ENCODE measurements at regions not wholly inside any gene's neighbourhood (a gene's known extent, or its start where the extent isn't known, plus 50 kb on each side); places are given as distances from the start of the nearest gene placed in this dataset.
A peak's percentile ranks its signal among the peaks of the same experiment; 100 is the strongest.

- no peak for DNase-seq
Measured at GRCh38 chr12:87930033-87930432, 99.2 kb downstream of the C12orf50 start.

GRCh38 chr12:87929346-87929745 is 99.9 kb downstream of the C12orf50 start:
- DNase-seq, result no peak

- no peak for DNase-seq
Measured at GRCh38 chr12:87928031-87928430, 101.2 kb downstream of the C12orf50 start.

GRCh38 chr12:87925021-87925420 is 104.2 kb downstream of the C12orf50 start:
- no peak for DNase-seq

- no peak for DNase-seq
Measured at GRCh38 chr12:87924149-87924548, 105.1 kb downstream of the C12orf50 start.

GRCh38 chr12:87923361-87923760 is 105.8 kb downstream of the C12orf50 start:
- no peak for DNase-seq

- DNase-seq, result peak; percentile 8
Measured at GRCh38 chr12:87922736-87923135, 106.5 kb downstream of the C12orf50 start.

- no peak for DNase-seq
Measured at GRCh38 chr12:87921621-87922020, 107.6 kb downstream of the C12orf50 start.

GRCh38 chr12:87920139-87920538 is 109.1 kb downstream of the C12orf50 start:
- no peak for DNase-seq

GRCh38 chr12:87901457-87901856 is 127.7 kb downstream of the C12orf50 start:
- DNase-seq, result no peak

- no peak for DNase-seq
Measured at GRCh38 chr12:87897662-87898061, 131.5 kb downstream of the C12orf50 start.

- no peak for DNase-seq
Measured at GRCh38 chr12:87883806-87884205, 145.4 kb downstream of the C12orf50 start.

GRCh38 chr12:87879141-87879540 is 150.1 kb downstream of the C12orf50 start:
- DNase-seq, result no peak

GRCh38 chr12:87870493-87871460 is 158.4 kb downstream of the C12orf50 start:
- no peak for DNase-seq

- no peak for DNase-seq
Measured at GRCh38 chr12:87870061-87870460, 159.1 kb downstream of the C12orf50 start.

GRCh38 chr12:87866578-87867292 is 162.5 kb downstream of the C12orf50 start:
- no peak for DNase-seq

GRCh38 chr12:87861791-87862190 is 167.4 kb downstream of the C12orf50 start:
- DNase-seq, result peak; percentile 39

- DNase-seq, result no peak
Measured at GRCh38 chr12:87853448-87854003, 175.7 kb downstream of the C12orf50 start.

GRCh38 chr12:87849074-87849473 is 180.1 kb downstream of the C12orf50 start:
- DNase-seq, result no peak

GRCh38 chr12:87848248-87848868 is 180.8 kb downstream of the C12orf50 start:
- peak; percentile 85 for DNase-seq

GRCh38 chr12:87847147-87847546 is 182.1 kb downstream of the C12orf50 start:
- DNase-seq, result peak; percentile 20

GRCh38 chr12:87846045-87846444 is 183.2 kb downstream of the C12orf50 start:
- no peak for DNase-seq

GRCh38 chr12:87841935-87842334 is 187.3 kb downstream of the C12orf50 start:
- DNase-seq, result no peak
